ENCODE measurements at regions not wholly inside any gene's neighbourhood (a gene's known extent, or its start where the extent isn't known, plus 50 kb on each side); places are given as distances from the start of the nearest gene placed in this dataset.

GRCh38 chr20:24360531-24360930, 108.9 kb upstream of the SYNDIG1 start:
- Mint-ChIP-seq H3K27me3 (ENCODE audit: insufficient read depth) (peaks cover 49% of the 10 kb centered on the region), H3K9me3 (peaks cover 22% of the 10 kb centered on the region), H3K36me3 (ENCODE audit: low read depth) (peaks cover 3% of the 10 kb centered on the region), H3K4me3 (no peak overlapping the region), H3K27ac (no peak overlapping the region), H3K4me1 (peaks cover 21% of the 10 kb centered on the region)
- no peak for DNase-seq
- TF ChIP-seq, protein P1, sequence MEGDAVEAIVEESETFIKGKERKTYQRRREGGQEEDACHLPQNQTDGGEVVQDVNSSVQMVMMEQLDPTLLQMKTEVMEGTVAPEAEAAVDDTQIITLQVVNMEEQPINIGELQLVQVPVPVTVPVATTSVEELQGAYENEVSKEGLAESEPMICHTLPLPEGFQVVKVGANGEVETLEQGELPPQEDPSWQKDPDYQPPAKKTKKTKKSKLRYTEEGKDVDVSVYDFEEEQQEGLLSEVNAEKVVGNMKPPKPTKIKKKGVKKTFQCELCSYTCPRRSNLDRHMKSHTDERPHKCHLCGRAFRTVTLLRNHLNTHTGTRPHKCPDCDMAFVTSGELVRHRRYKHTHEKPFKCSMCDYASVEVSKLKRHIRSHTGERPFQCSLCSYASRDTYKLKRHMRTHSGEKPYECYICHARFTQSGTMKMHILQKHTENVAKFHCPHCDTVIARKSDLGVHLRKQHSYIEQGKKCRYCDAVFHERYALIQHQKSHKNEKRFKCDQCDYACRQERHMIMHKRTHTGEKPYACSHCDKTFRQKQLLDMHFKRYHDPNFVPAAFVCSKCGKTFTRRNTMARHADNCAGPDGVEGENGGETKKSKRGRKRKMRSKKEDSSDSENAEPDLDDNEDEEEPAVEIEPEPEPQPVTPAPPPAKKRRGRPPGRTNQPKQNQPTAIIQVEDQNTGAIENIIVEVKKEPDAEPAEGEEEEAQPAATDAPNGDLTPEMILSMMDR (conservative IDR thresholded peaks at IDR 0.05) = no peak
- H3K27ac ChIP-seq (ENCODE audit: low read depth, low read length) = no peak overlapping the region
- peaks cover 18% of the 10 kb centered on the region for H3K9me3 ChIP-seq (ENCODE audit: control insufficient read depth, low read length)
- WGBS, 2 experiments (ENCODE audit: insufficient coverage in 1 of 2, insufficient read length in 1 of 2) = 99 to 100% methylated on average over 1 to 2 of the region's 3 CpGs
- peaks cover 9% of the 10 kb centered on the region for H3K4me1 ChIP-seq (ENCODE audit: control insufficient read depth, insufficient read depth, low read length)
- H3K36me3 ChIP-seq (ENCODE audit: control insufficient read depth, insufficient read depth, low read length) = no peaks in the 10 kb centered on the region
- no peak overlapping the region for H3K4me3 ChIP-seq (ENCODE audit: low read length)
- H3K27me3 ChIP-seq (ENCODE audit: control insufficient read depth, insufficient read depth, low read length, poor library complexity, severe bottlenecking) = no peaks in the 10 kb centered on the region
- no peak overlapping the region for H3K9ac ChIP-seq (ENCODE audit: extremely low read depth, low read length, poor library complexity, severe bottlenecking)

DNA sequence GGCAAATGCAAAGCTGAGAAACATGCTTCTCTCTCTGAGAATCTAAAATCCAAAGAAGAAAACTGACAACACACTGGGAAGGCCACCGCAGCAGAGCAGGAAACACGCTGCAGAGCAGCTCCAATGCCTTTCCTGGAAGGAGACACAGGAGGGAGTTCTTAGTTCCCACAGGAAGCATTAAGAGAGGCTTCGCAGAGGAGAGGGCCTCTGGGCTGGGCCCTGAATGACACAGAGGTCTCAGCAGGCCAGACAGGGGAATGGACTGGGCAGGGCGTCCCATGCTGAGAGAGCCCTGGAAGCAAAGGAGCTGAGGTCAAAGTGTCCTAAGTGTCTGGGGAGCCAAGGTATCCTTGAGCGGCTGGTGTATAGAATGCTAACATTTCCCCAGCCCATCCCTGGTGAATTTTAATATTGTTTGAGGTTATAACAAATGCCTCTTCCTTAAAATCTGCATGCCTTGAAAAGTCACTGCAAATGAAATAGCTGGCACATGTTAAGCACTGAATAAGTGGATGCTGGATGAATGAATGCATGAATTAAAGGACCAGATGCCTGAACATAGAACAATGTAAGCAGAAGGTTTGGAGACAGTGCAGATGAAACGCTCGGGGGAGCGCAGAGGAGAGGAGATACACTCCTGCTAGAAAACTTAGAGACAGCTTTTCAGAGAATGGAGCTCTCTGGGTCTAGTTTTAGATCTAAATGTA, 110.0 kb upstream of the SYNDIG1 start:
- TF ChIP-seq, protein P1 (conservative IDR thresholded peaks at IDR 0.05) = no peak
- Histone ChIP-seq H3K4me1 (ENCODE audit: control insufficient read depth, insufficient read depth, low read length) (no peaks in the 10 kb centered on the region), H3K4me3 (ENCODE audit: low read length) (no peak overlapping the region), H3K27me3 (ENCODE audit: control insufficient read depth, insufficient read depth, low read length, poor library complexity, severe bottlenecking) (no peaks in the 10 kb centered on the region), H3K9me3 (ENCODE audit: control insufficient read depth, low read length) (peaks cover 18% of the 10 kb centered on the region), H3K9ac (ENCODE audit: extremely low read depth, low read length, poor library complexity, severe bottlenecking) (no peak overlapping the region), H3K27ac (ENCODE audit: low read depth, low read length) (peak overlapping the region; percentile 28), H3K36me3 (ENCODE audit: control insufficient read depth, insufficient read depth, low read length) (no peaks in the 10 kb centered on the region)
- H3K27ac Mint-ChIP-seq = no peak overlapping the region
- WGBS, 2 experiments (ENCODE audit: insufficient coverage in 1 of 2, insufficient read length in 1 of 2) = 70 to 82% methylated on average over 6 to 8 of the region's 8 CpGs
- H3K4me1 Mint-ChIP-seq = peaks cover 14% of the 10 kb centered on the region
- H3K4me3 Mint-ChIP-seq = no peak overlapping the region
- peaks cover 22% of the 10 kb centered on the region for H3K9me3 Mint-ChIP-seq
- H3K27me3 Mint-ChIP-seq (ENCODE audit: insufficient read depth) = peaks cover 46% of the 10 kb centered on the region
- DNase-seq = no peak
- H3K36me3 Mint-ChIP-seq (ENCODE audit: low read depth) = peaks cover 3% of the 10 kb centered on the region

GRCh38 chr20:24357931-24358330, 111.5 kb upstream of the SYNDIG1 start:
- Mint-ChIP-seq H3K4me1 (peaks cover 5% of the 10 kb centered on the region), H3K27ac (no peak overlapping the region), H3K36me3 (ENCODE audit: low read depth) (peaks cover 3% of the 10 kb centered on the region), H3K4me3 (no peak overlapping the region), H3K27me3 (ENCODE audit: insufficient read depth) (peaks cover 42% of the 10 kb centered on the region), H3K9me3 (peaks cover 22% of the 10 kb centered on the region)
- TF ChIP-seq, protein P1 (conservative IDR thresholded peaks at IDR 0.05) = no peak
- Histone ChIP-seq H3K27me3 (ENCODE audit: control insufficient read depth, insufficient read depth, low read length, poor library complexity, severe bottlenecking) (no peaks in the 10 kb centered on the region), H3K4me3 (ENCODE audit: low read length) (no peak overlapping the region), H3K27ac (ENCODE audit: low read depth, low read length) (no peak overlapping the region), H3K9me3 (ENCODE audit: control insufficient read depth, low read length) (peaks cover 18% of the 10 kb centered on the region), H3K36me3 (ENCODE audit: control insufficient read depth, insufficient read depth, low read length) (no peaks in the 10 kb centered on the region), H3K9ac (ENCODE audit: extremely low read depth, low read length, poor library complexity, severe bottlenecking) (no peak overlapping the region), H3K4me1 (ENCODE audit: control insufficient read depth, insufficient read depth, low read length) (no peaks in the 10 kb centered on the region)
- WGBS, 2 experiments (ENCODE audit: insufficient coverage in 1 of 2, insufficient read length in 1 of 2) = 86 to 92% methylated on average over 1 to 3 of the region's 3 CpGs
- no peak for DNase-seq
